PC-3 (cell line): ENCODE measurements at regions not wholly inside any gene's neighbourhood (a gene's known extent, or its start where the extent isn't known, plus 50 kb on each side); places are given as distances from the start of the nearest gene placed in this dataset.
A peak's percentile ranks its signal among the peaks of the same experiment; 100 is the strongest.

Source experiments
- ATAC-seq: fragments of 200-7000 bp; cut with Tn5 transposase; 2 replicates; pipeline ENCODE4 v1.9.1; 2020; ENCODE audit warnings: mild to moderate bottlenecking, moderate library complexity
- BruUV-seq: library from RNA; stranded (reverse); fragments of 400-500 nt; replicated peaks from 2 replicates; lab custom pipeline; 2021; lab: Mats Ljungman, UMichigan
- CTCF ChIA-PET: fragments of 300-600 bp; sonication (Branson Sonifier 250); formaldehyde crosslinking; loops from one replicate; lab custom pipeline; 2022; ENCODE audit warnings: antibody characterized with exemption; lab: Charles Lee
- POLR2A ChIA-PET: fragments of 300-600 bp; sonication (Branson Sonifier 250); formaldehyde crosslinking; loops from one replicate; lab custom pipeline; 2022; ENCODE audit warnings: antibody characterized with exemption; ENCODE audit not compliant: unreplicated experiment; lab: Charles Lee
- DNase-seq: peaks from one replicate; pipeline ENCODE4 v3.0.0-alpha.2; 2015
- H2AFZ ChIP-seq: fragments of 300-600 bp; sonication (generic); 2 replicates; pipeline ENCODE4 v1.6.0; 2016; ENCODE audit warnings: antibody characterized with exemption, low read length
- H3F3A ChIP-seq: fragments of 300-600 bp; sonication (generic); one replicate; pipeline ENCODE4 v1.6.0; 2017; ENCODE audit warnings: antibody characterized with exemption, low read length, control low read depth, mild to moderate bottlenecking; ENCODE audit not compliant: unreplicated experiment
- H3K27ac ChIP-seq: fragments of 300-600 bp; sonication (generic); 2 replicates; pipeline ENCODE4 v1.5.1; 2016; ENCODE audit warnings: mild to moderate bottlenecking, low read length
- H3K27me3 ChIP-seq: fragments of 300-600 bp; sonication (generic); 2 replicates; pipeline ENCODE4 v1.6.1; 2016; ENCODE audit warnings: low read length, mixed read lengths
- H3K36me3 ChIP-seq: fragments of 300-600 bp; sonication (generic); 2 replicates; pipeline ENCODE4 v1.6.1; 2016; ENCODE audit warnings: low read depth, mixed run types, low read length, mixed read lengths
- H3K4me1 ChIP-seq: fragments of 300-600 bp; sonication (generic); 2 replicates; pipeline ENCODE4 v1.5.1; 2016; ENCODE audit warnings: low read length; ENCODE audit not compliant: insufficient read depth
- H3K4me2 ChIP-seq: fragments of 300-600 bp; sonication (generic); 2 replicates; pipeline ENCODE4 v1.6.0; 2016; ENCODE audit warnings: low read length
- H3K4me3 ChIP-seq: fragments of 300-600 bp; sonication (generic); 2 replicates; pipeline ENCODE4 v1.5.1; 2016; ENCODE audit warnings: mild to moderate bottlenecking, low read length, mixed read lengths
- H3K79me2 ChIP-seq: fragments of 300-600 bp; sonication (generic); 2 replicates; pipeline ENCODE4 v1.6.1; 2017; ENCODE audit warnings: low read length, mixed read lengths
- H3K9ac ChIP-seq: fragments of 300-600 bp; sonication (generic); 2 replicates; pipeline ENCODE4 v1.6.0; 2016; ENCODE audit warnings: mild to moderate bottlenecking, low read length
- H3K9me2 ChIP-seq: fragments of 300-600 bp; sonication (generic); replicated peaks from 2 replicates; pipeline ENCODE4 v1.6.1; 2016; ENCODE audit warnings: mixed run types, low read length, mixed read lengths
- H3K9me3 ChIP-seq: fragments of 300-600 bp; sonication (generic); 2 replicates; pipeline ENCODE4 v1.6.1; 2016; ENCODE audit warnings: low read length, mixed read lengths
- H4K20me1 ChIP-seq: fragments of 300-600 bp; sonication (generic); 2 replicates; pipeline ENCODE4 v1.6.1; 2016; ENCODE audit warnings: low read length, mixed read lengths
- EZH2 ChIP-seq: fragments of 300-600 bp; sonication (generic); IDR thresholded peaks from one replicate; pipeline ENCODE4 v1.6.1; 2017; ENCODE audit warnings: antibody characterized with exemption, mild to moderate bottlenecking, low read length; ENCODE audit not compliant: unreplicated experiment
- EZH2phosphoT487 ChIP-seq: fragments of 300-600 bp; sonication (generic); IDR thresholded peaks from 2 replicates; pipeline ENCODE4 v1.6.1; 2018; ENCODE audit warnings: mild to moderate bottlenecking, antibody characterized with exemption, low read length, borderline replicate concordance
- intact Hi-C: fragments of 100-400 bp; cut with micrococcal nuclease; formaldehyde crosslinking; loops from 2 replicates; pipeline ENCODE4 v1.9.0; 2023
- TF ChIP-seq, protein P1 (sequence below): fragments of 300-600 bp; sonication (generic); conservative IDR thresholded peaks from 2 replicates; pipeline ENCODE4 v1.5.1; 2017; ENCODE audit warnings: antibody characterized with exemption, low read depth, mild to moderate bottlenecking, low read length

DNA sequence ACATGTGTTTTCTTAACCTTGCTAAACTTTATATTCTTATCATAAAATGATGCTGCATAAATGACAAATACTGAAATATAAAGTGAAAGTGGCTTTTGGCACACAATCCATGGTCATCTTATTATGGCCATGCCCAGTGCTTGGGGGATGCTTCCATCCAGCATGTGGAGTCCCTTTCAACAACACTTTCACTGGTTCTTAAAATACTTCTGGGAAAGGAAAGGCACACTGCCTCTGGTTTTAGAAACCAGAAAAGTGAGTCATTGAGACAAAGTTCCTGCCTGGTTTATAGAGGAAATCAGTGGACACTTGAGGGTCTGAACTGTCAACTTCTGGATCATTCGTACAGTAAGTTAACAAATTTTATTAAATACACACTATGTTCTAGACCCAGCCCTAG is 248.0 kb upstream of the ADAMTS3 start:
- TF ChIP-seq, protein P1, sequence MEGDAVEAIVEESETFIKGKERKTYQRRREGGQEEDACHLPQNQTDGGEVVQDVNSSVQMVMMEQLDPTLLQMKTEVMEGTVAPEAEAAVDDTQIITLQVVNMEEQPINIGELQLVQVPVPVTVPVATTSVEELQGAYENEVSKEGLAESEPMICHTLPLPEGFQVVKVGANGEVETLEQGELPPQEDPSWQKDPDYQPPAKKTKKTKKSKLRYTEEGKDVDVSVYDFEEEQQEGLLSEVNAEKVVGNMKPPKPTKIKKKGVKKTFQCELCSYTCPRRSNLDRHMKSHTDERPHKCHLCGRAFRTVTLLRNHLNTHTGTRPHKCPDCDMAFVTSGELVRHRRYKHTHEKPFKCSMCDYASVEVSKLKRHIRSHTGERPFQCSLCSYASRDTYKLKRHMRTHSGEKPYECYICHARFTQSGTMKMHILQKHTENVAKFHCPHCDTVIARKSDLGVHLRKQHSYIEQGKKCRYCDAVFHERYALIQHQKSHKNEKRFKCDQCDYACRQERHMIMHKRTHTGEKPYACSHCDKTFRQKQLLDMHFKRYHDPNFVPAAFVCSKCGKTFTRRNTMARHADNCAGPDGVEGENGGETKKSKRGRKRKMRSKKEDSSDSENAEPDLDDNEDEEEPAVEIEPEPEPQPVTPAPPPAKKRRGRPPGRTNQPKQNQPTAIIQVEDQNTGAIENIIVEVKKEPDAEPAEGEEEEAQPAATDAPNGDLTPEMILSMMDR, result no peak
- TF ChIP-seq EZH2phosphoT487 (no peak), EZH2 (no peak)
- H2AFZ ChIP-seq, result no peak overlapping the region
- H4K20me1 ChIP-seq, result no peaks in the 10 kb centered on the region
- ChIA-PET POLR2A (no interaction called here), CTCF (no interaction called here)
- no peak overlapping the region; the same call in 1 of the 2 replicates for H3K4me2 ChIP-seq
- intact Hi-C loops, result no loop called here
- H3K79me2 ChIP-seq, result no peaks in the 10 kb centered on the region
- H3K4me3 ChIP-seq, result no peak overlapping the region
- ATAC-seq, result no peak; the same call in 1 of the 2 replicates
- BruUV-seq, result no TSS peak
- no peaks in the 10 kb centered on the region for H3K9me3 ChIP-seq
- H3K9ac ChIP-seq, result no peak overlapping the region
- DNase-seq, result peak; percentile 18
- H3K9me2 ChIP-seq, result no peaks in the 10 kb centered on the region
- H3K27ac ChIP-seq, result no peak overlapping the region
- H3K4me1 ChIP-seq, result no peaks in the 10 kb centered on the region
- no peaks in the 10 kb centered on the region for H3F3A ChIP-seq
- H3K27me3 ChIP-seq, result peaks cover 7% of the 10 kb centered on the region; the same call in 1 of the 2 replicates
- no peaks in the 10 kb centered on the region for H3K36me3 ChIP-seq

DNA sequence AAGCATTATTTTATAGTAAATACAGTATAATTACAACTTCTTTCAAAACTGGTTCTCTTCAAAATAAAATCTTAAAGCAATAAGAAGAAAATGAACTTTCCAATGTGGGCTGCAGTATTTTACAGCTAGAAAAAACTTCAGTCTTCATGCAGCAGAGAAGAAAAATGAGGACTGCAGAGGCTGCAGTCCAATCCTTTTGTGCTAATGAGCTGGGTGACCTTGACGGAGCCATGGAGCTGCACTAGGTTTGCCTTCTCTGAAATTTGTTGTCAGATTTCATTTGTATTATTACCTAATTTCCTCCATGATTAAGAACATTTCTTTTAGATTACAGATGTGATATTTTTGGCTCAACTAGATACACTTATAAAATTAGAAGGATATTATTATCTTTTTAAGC is 245.2 kb upstream of the ADAMTS3 start:
- no peak overlapping the region for H3K9ac ChIP-seq
- POLR2A ChIA-PET, result no interaction called here

DNA sequence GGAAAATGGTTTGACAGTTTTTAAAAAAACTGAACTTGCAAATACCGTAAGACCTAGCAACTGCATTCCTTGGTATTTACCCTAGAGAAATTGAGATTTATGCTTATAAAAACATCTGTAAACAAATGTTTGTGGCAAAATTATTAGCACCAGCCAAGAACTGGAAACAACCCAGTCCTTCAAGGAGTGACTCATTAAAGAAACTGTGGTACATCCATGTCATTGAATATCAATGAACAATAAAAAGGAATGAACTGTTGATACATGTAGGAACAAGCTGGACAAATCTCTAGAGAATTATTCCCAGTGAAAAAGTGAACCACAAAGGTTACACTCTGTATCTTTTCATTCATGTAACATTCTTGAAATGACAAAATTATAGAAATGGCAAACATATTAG is 240.2 kb upstream of the ADAMTS3 start:
- Histone ChIP-seq H3K4me1 (no peaks in the 10 kb centered on the region), H3F3A (no peaks in the 10 kb centered on the region), H3K9me3 (no peaks in the 10 kb centered on the region), H3K4me2 (no peak overlapping the region), H3K79me2 (no peaks in the 10 kb centered on the region), H3K27ac (no peak overlapping the region), H3K4me3 (no peak overlapping the region), H3K27me3 (no peaks in the 10 kb centered on the region), H3K9ac (no peak overlapping the region), H2AFZ (no peak overlapping the region), H3K9me2 (no peaks in the 10 kb centered on the region), H4K20me1 (no peaks in the 10 kb centered on the region), H3K36me3 (no peaks in the 10 kb centered on the region)
- POLR2A ChIA-PET, result no interaction called here
- BruUV-seq, result no TSS peak
- TF ChIP-seq EZH2 (no peak), EZH2phosphoT487 (no peak)
- TF ChIP-seq, protein P1, result no peak
- intact Hi-C loops, result no loop called here
- DNase-seq (no peak), ATAC-seq (no peak)
- CTCF ChIA-PET, result no interaction called here

More for the DNA sequence above, 245.2 kb upstream of the ADAMTS3 start:
- Histone ChIP-seq H3K4me1 (no peaks in the 10 kb centered on the region), H4K20me1 (no peaks in the 10 kb centered on the region), H3K9me3 (no peaks in the 10 kb centered on the region), H3K79me2 (no peaks in the 10 kb centered on the region), H3K27me3 (no peaks in the 10 kb centered on the region; the same call in 1 of the 2 replicates), H3K4me3 (no peak overlapping the region), H3K27ac (no peak overlapping the region), H3K4me2 (no peak overlapping the region), H3F3A (no peaks in the 10 kb centered on the region), H2AFZ (no peak overlapping the region), H3K9me2 (no peaks in the 10 kb centered on the region), H3K36me3 (no peaks in the 10 kb centered on the region)
- CTCF ChIA-PET, result no interaction called here
- TF ChIP-seq, protein P1, result no peak
- TF ChIP-seq EZH2phosphoT487, result no peak
- no peak for TF ChIP-seq EZH2
- intact Hi-C loops, result no loop called here
- BruUV-seq, result no TSS peak
- DNase-seq (no peak), ATAC-seq (no peak)
